HepG2 (cell line): ENCODE measurements at regions not wholly inside any gene's neighbourhood (a gene's known extent, or its start where the extent isn't known, plus 50 kb on each side); places are given as distances from the start of the nearest gene placed in this dataset.

Source experiments
- ATAC-seq: fragments of 200-7000 bp; cut with Tn5 transposase; 3 replicates; pipeline ENCODE4 v1.9.1; 2020; ENCODE audit warnings: mild to moderate bottlenecking, moderate library complexity
- BruUV-seq: library from RNA; stranded (reverse); fragments of 400-500 nt; replicated peaks from 2 replicates; lab custom pipeline; 2021; lab: Mats Ljungman, UMichigan
- CTCF ChIA-PET: fragments of 300-600 bp; formaldehyde crosslinking; extraction: SDS; loops from one replicate; lab custom pipeline; 2021; ENCODE audit warnings: low total read pairs, inconsistent platforms, low intra/inter-chr PET ratio; lab: Yijun Ruan, JAX
- POLR2A ChIA-PET: fragments of 350-600 bp; sonication (Branson Sonifier 250); formaldehyde crosslinking; loops from one replicate; lab custom pipeline; 2020; ENCODE audit warnings: antibody characterized with exemption, inconsistent platforms; lab: Yijun Ruan, JAX
- DNase-seq: peaks from one replicate; pipeline ENCODE4 v3.0.0-alpha.2; 2015; ENCODE audit warnings: low spot score
- FAIRE-seq: peaks from 3 replicates; lab custom pipeline; 2011; peaks lifted over from hg19 to GRCh38; lab: Jason Lieb, UNC
- H2AFZ ChIP-seq: one replicate; pipeline ENCODE4 v1.6.1; 2011; ENCODE audit warnings: low read length, inconsistent platforms
- H3K27ac ChIP-seq: fragments of 300-600 bp; 3 replicates; pipeline ENCODE4 v1.8.0; 2011; ENCODE audit warnings: mixed run types, mild to moderate bottlenecking, mixed read lengths, low read length, inconsistent platforms; ENCODE audit not compliant: insufficient read depth; ENCODE audit errors: extremely low read length
- H3K27me3 ChIP-seq, 2 experiments: fragments of 200-600 bp in 1 of 2; 2 replicates in 1 of 2; 3 replicates in 1 of 2; pipeline versions ENCODE4 v1.6.0 to v1.8.0; 2011; ENCODE audit warnings: low read length in 2 of 2, mild to moderate bottlenecking in 2 of 2, moderate library complexity in 2 of 2, inconsistent platforms in 1 of 2; ENCODE audit not compliant: insufficient read depth in 2 of 2, control insufficient read depth in 1 of 2
- H3K36me3 ChIP-seq, 2 experiments: fragments of 200-600 bp in 1 of 2; replicated peaks in 1 of 2; 2 replicates in 1 of 2; 3 replicates in 1 of 2; pipeline versions ENCODE4 v1.5.1 to v1.8.0; 2011; ENCODE audit warnings: low read length in 2 of 2, inconsistent platforms in 1 of 2; ENCODE audit not compliant: insufficient read depth in 2 of 2, control insufficient read depth in 1 of 2
- H3K4me1 ChIP-seq: 2 replicates; pipeline ENCODE4 v1.5.1; 2012; ENCODE audit warnings: low read length, inconsistent platforms; ENCODE audit not compliant: insufficient read depth
- H3K4me2 ChIP-seq: 2 replicates; pipeline ENCODE4 v1.6.0; 2011; ENCODE audit warnings: low read depth, low read length, inconsistent platforms
- H3K4me3 ChIP-seq, 3 experiments: fragments of 200-600 bp in 1 of 3; sonication (generic), shearing (Covaris generic) in 1 of 3; replicated peaks in 1 of 3; 2 replicates each; pipeline ENCODE4 v1.5.1; 2011 to 2016; ENCODE audit warnings: low read length in 3 of 3, inconsistent platforms in 2 of 3, low read depth in 2 of 3, mild to moderate bottlenecking in 2 of 3, control low read depth in 1 of 3, mixed read lengths in 1 of 3; ENCODE audit not compliant: insufficient read depth in 1 of 3
- H3K79me2 ChIP-seq: one replicate; pipeline ENCODE4 v1.6.1; 2011; ENCODE audit warnings: low read length, inconsistent platforms; ENCODE audit not compliant: insufficient read depth
- H3K9ac ChIP-seq: 2 replicates; pipeline ENCODE4 v1.6.0; 2011; ENCODE audit warnings: mild to moderate bottlenecking, low read depth, low read length, inconsistent platforms; ENCODE audit not compliant: insufficient read depth
- H3K9me3 ChIP-seq: 2 replicates; pipeline ENCODE4 v1.5.1; 2012; ENCODE audit warnings: mild to moderate bottlenecking, low read length
- H4K20me1 ChIP-seq: 2 replicates; pipeline ENCODE4 v1.6.0; 2011; ENCODE audit warnings: inconsistent platforms, mild to moderate bottlenecking, low read length, moderate library complexity; ENCODE audit not compliant: insufficient read depth
- CBFB ChIP-seq: sonication (generic); formaldehyde crosslinking; IDR thresholded peaks from 2 replicates; pipeline ENCODE4 v1.4.0; 2020; ENCODE audit warnings: missing genetic modification reagents
- CBX1 ChIP-seq: IDR thresholded peaks from one replicate; pipeline ENCODE4 v1.6.1; 2016; ENCODE audit warnings: antibody characterized with exemption, low read depth
- FOXO1 ChIP-seq: sonication (generic); formaldehyde crosslinking; IDR thresholded peaks from 2 replicates; pipeline ENCODE4 v1.4.0; 2020; ENCODE audit warnings: missing genetic modification reagents
- IRF2 ChIP-seq: IDR thresholded peaks from 2 replicates; pipeline ENCODE4 v1.6.1; 2018; ENCODE audit warnings: missing genetic modification reagents, missing compliant biosample characterization
- JUNB ChIP-seq: sonication (generic); formaldehyde crosslinking; IDR thresholded peaks from 2 replicates; pipeline ENCODE4 v1.8.0; 2022; ENCODE audit warnings: missing genetic modification reagents, mild to moderate bottlenecking, borderline replicate concordance
- KDM6A ChIP-seq: IDR thresholded peaks from 2 replicates; pipeline ENCODE4 v1.6.1; 2016; ENCODE audit warnings: low read depth
- LRRFIP1 ChIP-seq: sonication (generic); formaldehyde crosslinking; conservative IDR thresholded peaks from 2 replicates; pipeline ENCODE4 v1.4.0; 2020; ENCODE audit warnings: missing genetic modification reagents
- SMYD3 ChIP-seq: sonication (generic); formaldehyde crosslinking; IDR thresholded peaks from 2 replicates; pipeline ENCODE4 v1.8.1; 2023; ENCODE audit warnings: mild to moderate bottlenecking, missing genetic modification reagents
- SNAPC2 ChIP-seq: sonication (generic); formaldehyde crosslinking; IDR thresholded peaks from 2 replicates; pipeline ENCODE4 v1.8.1; 2022; ENCODE audit warnings: mild to moderate bottlenecking, missing genetic modification reagents
- ZNF251 ChIP-seq: sonication (generic); formaldehyde crosslinking; IDR thresholded peaks from 2 replicates; pipeline ENCODE4 v1.9.0; 2021; ENCODE audit warnings: mild to moderate bottlenecking, missing genetic modification reagents
- ZNF430 ChIP-seq: sonication (generic); formaldehyde crosslinking; IDR thresholded peaks from 2 replicates; pipeline ENCODE4 v1.9.0; 2021; ENCODE audit warnings: mild to moderate bottlenecking, missing genetic modification reagents
- ZNF747 ChIP-seq: sonication (generic); formaldehyde crosslinking; IDR thresholded peaks from 2 replicates; pipeline ENCODE4 v1.8.1; 2023; ENCODE audit warnings: missing genetic modification reagents, mild to moderate bottlenecking, borderline replicate concordance
- WGBS: methylation state at CpG from one replicate; pipeline ENCODE4 v1.1.6; 2017; ENCODE audit warnings: low lambda C conversion rate; 5-methylcytosine and 5-hydroxymethylcytosine counted together
- in situ Hi-C: cut with HindIII; loops from 2 replicates; pipeline ENCODE4 v1.10.0; 2017; ENCODE audit warnings: low pct_unique_long_range_greater_than_20kb; ENCODE audit not compliant: extremely low pct_ligation_motif_present
- intact Hi-C: fragments of 100-400 bp; cut with micrococcal nuclease; formaldehyde crosslinking; loops from one replicate; pipeline ENCODE4 v1.10.0; 2022; ENCODE audit not compliant: unreplicated experiment
- TF ChIP-seq, protein P1 (sequence below): IDR thresholded peaks from 2 replicates; pipeline ENCODE4 v1.6.1; 2016; ENCODE audit warnings: missing biosample characterization, missing genetic modification reagents, low read depth
- TF ChIP-seq, protein P2 (sequence below): sonication (generic); formaldehyde crosslinking; IDR thresholded peaks from 2 replicates; pipeline ENCODE4 v1.8.0; 2022; ENCODE audit warnings: mild to moderate bottlenecking, missing genetic modification reagents, borderline replicate concordance
- TF ChIP-seq, protein P3 (sequence below): sonication (generic); formaldehyde crosslinking; IDR thresholded peaks from 2 replicates; pipeline ENCODE4 v1.8.0; 2022; ENCODE audit warnings: missing genetic modification reagents, low read depth, mild to moderate bottlenecking, borderline replicate concordance

DNA sequence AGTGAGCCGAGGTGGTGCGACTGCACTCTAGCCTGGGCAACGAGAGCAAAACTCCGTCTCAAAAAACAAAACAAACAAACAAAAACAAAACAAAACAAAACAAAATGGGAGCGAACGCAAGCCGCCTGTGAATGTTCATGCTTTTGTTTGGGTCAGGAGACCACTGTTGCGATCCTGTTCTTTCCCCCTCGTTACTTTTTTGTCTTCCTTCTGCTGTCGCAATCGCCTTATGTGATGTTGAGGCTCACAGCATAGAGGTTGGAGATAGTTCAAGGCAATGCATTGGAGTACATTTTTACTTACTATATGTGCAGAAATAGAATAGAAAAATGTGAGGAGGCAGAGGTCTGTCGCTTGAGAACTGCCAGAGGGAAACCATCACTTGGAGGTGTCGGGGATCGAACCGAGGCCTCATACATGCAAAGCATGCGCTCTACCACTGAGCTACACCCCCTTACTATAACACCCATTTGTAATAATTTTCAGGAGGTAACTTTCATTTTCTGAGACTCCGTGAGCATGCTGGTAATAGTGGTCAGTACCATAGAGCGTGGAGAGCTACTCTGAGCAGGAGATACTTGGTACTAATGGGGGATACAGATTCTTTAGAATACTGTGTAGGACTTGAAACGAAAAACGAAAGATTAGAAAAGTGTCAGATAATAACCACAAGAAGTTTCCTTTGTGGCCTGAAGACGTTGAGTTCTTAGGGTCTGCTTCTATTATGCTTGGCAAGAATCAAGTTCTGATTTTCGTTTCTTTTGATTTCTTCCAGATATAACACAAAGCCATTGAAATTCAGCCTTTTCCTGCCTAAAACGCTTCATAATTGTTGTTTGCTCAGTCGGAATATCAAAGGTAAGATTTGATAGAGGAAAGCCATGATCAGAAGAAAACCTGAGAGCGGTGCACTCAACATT is 121.1 kb downstream of the TRIM27 start:
- POLR2A ChIA-PET: interaction anchor here (0.7 to 1.6 kb wide), 2 partner anchors 121 to 995 kb away, joined by 4 read pairs; partner anchors contain the start of gene TRIM27
- peak; percentile 77 for ATAC-seq
- Histone ChIP-seq H3K79me2 (no peaks in the 10 kb centered on the region), H3K4me1 (peaks cover 28% of the 10 kb centered on the region), H2AFZ (no peak overlapping the region), H3K36me3 (no peaks in the 10 kb centered on the region), H3K27me3 (no peaks in the 10 kb centered on the region), H3K4me2 (peak overlapping the region; percentile 86), H4K20me1 (no peaks in the 10 kb centered on the region), H3K4me3 (peak overlapping the region; percentile 28 to 49 (median 45)), H3K9me3 (no peaks in the 10 kb centered on the region), H3K9ac (no peak overlapping the region), H3K27ac (no peak overlapping the region)
- FAIRE-seq: peak; percentile 69
- CTCF ChIA-PET: no interaction called here
- BruUV-seq: no TSS peak
- intact Hi-C loops (loop anchor here (2.0 kb wide), 1 partner anchor 14 kb away; no protein-coding TSS in a partner anchor), in situ Hi-C loops (no loop called here)
- peak; percentile 62 for DNase-seq
- WGBS: 27% methylated on average over 25 of the region's 25 CpGs
- TF ChIP-seq, protein P1, sequence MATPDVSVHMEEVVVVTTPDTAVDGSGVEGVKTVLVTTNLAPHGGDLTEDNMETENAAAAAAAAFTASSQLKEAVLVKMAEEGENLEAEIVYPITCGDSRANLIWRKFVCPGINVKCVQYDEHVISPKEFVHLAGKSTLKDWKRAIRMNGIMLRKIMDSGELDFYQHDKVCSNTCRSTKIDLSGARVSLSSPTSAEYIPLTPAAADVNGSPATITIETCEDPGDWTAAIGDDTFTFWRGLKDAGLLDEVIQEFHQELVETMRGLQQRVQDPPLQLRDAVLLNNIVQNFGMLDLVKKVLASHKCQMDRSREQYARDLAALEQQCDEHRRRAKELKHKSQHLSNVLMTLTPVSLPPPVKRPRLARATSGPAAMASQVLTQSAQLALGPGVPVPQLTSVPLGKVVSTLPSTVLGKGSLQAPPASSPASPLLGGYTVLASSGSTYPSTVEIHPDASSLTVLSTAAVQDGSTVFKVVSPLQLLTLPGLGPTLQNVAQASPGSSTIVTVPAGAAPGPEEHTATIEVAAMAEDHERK: no peak
- TF ChIP-seq ZNF747 (no peak), JUNB (CRISPR knock-in tag) (no peak), ZNF251 (CRISPR knock-in tag) (no peak), LRRFIP1 (CRISPR knock-in tag) (no peak), SMYD3 (CRISPR knock-in tag) (no peak), CBFB (no peak), SNAPC2 (CRISPR knock-in tag) (no peak), FOXO1 (CRISPR knock-in tag) (no peak), CBX1 (no peak), ZNF430 (CRISPR knock-in tag) (no peak), IRF2 (CRISPR knock-in tag) (0 out of 2 replicates have a peak, but pooled peaks have one; percentile 25), KDM6A (CRISPR knock-in tag) (no peak)
- TF ChIP-seq, protein P2, sequence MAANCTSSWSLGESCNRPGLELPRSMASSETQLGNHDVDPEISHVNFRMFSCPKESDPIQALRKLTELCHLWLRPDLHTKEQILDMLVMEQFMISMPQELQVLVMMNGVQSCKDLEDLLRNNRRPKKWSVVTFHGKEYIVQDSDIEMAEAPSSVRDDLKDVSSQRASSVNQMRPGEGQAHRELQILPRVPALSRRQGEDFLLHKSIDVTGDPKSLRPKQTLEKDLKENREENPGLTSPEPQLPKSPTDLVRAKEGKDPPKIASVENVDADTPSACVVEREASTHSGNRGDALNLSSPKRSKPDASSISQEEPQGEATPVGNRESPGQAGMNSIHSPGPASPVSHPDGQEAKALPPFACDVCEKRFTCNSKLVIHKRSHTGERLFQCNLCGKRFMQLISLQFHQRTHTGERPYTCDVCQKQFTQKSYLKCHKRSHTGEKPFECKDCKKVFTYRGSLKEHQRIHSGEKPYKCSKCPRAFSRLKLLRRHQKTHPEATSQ (CRISPR knock-in tag): no peak
- TF ChIP-seq, protein P3, sequence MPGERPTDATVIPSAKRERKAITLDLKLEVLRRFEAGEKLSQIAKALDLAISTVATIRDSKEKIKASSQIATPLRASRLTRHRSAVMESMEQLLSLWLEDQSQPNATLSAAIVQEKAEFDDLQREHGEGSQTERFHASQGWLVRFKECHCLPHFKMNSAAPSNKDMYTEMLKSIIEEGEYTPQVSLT (CRISPR knock-in tag): no peak
